Suprapubic skin (tissue), 3 donors: ENCODE measurements at regions not wholly inside any gene's neighbourhood (a gene's known extent, or its start where the extent isn't known, plus 50 kb on each side); places are given as distances from the start of the nearest gene placed in this dataset.

Experiments used
- EP300 ChIP-seq: sonication (generic); formaldehyde crosslinking; IDR thresholded peaks from one replicate; pipeline ENCODE4 v1.6.1; 2017; ENCODE audit warnings: antibody characterized with exemption
- POLR2A ChIP-seq, 2 donors: fragments of 450-650 bp; IDR thresholded peaks; one replicate each; pipeline ENCODE4 v1.6.1; 2017; ENCODE audit warnings: antibody characterized with exemption in 2 of 2, mild to moderate bottlenecking in 2 of 2, moderate library complexity in 2 of 2
- TF ChIP-seq, protein P1 (sequence below), 2 donors: fragments of 200-600 bp in 1 of 2; fragments of 450-650 bp in 1 of 2; sonication (generic) in 1 of 2; IDR thresholded peaks; one replicate each; pipeline ENCODE4 v1.5.1; 2016 to 2019; ENCODE audit warnings: antibody characterized with exemption in 2 of 2, mild to moderate bottlenecking in 1 of 2, moderate library complexity in 1 of 2

DNA sequence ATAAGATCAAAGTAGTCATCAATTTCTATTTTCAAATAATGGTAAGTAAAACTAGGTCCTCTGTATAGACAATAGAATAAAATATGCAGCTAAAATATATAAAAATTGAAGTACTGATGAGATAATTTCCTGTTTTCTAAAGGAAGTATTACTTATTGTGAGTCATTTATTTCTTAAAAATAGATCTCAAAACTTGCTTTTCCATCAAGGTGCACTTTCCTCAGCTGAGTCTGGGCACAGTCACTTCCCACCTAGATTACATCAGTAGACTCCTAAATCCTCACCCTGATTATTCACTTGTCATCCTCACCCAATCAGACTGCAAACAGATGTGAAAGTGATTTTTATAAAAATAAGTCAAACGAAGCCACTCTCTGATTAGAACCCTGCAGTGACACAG is 211.5 kb downstream of the POM121L12 start:
- TF ChIP-seq, protein P1, sequence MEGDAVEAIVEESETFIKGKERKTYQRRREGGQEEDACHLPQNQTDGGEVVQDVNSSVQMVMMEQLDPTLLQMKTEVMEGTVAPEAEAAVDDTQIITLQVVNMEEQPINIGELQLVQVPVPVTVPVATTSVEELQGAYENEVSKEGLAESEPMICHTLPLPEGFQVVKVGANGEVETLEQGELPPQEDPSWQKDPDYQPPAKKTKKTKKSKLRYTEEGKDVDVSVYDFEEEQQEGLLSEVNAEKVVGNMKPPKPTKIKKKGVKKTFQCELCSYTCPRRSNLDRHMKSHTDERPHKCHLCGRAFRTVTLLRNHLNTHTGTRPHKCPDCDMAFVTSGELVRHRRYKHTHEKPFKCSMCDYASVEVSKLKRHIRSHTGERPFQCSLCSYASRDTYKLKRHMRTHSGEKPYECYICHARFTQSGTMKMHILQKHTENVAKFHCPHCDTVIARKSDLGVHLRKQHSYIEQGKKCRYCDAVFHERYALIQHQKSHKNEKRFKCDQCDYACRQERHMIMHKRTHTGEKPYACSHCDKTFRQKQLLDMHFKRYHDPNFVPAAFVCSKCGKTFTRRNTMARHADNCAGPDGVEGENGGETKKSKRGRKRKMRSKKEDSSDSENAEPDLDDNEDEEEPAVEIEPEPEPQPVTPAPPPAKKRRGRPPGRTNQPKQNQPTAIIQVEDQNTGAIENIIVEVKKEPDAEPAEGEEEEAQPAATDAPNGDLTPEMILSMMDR (IDR thresholded peaks at IDR 0.05): no peak
- TF ChIP-seq POLR2A (IDR thresholded peaks at IDR 0.05): no peak
- no peak for TF ChIP-seq EP300
